HEK293T (cell line): ENCODE measurements at regions not wholly inside any gene's neighbourhood (a gene's known extent, or its start where the extent isn't known, plus 50 kb on each side); places are given as distances from the start of the nearest gene placed in this dataset.

Experiments used
- CTCF ChIA-PET: fragments of 350-600 bp; formaldehyde crosslinking; extraction: SDS; loops from one replicate; lab custom pipeline; 2021; ENCODE audit warnings: antibody characterized with exemption, inconsistent platforms; lab: Yijun Ruan, JAX
- POLR2A ChIA-PET: fragments of 350-600 bp; formaldehyde crosslinking; extraction: SDS; loops from one replicate; lab custom pipeline; 2020; ENCODE audit warnings: antibody characterized with exemption, inconsistent platforms; lab: Yijun Ruan, JAX
- DNase-seq: peaks from one replicate; pipeline ENCODE4 v3.0.0; 2012; ENCODE audit warnings: mixed read lengths; ENCODE audit errors: extremely low spot score
- ARNT ChIP-seq: fragments of 450-650 bp; IDR thresholded peaks from 2 replicates; pipeline ENCODE4 v1.6.1; 2017; ENCODE audit warnings: mild to moderate bottlenecking
- BHLHE40 ChIP-seq: fragments of 450-650 bp; IDR thresholded peaks from 2 replicates; pipeline ENCODE4 v1.6.1; 2016; ENCODE audit warnings: mild to moderate bottlenecking, moderate library complexity, borderline replicate concordance
- CTBP1 ChIP-seq: fragments of 450-650 bp; IDR thresholded peaks from 2 replicates; pipeline ENCODE4 v1.6.1; 2016; ENCODE audit warnings: borderline replicate concordance
- ELF4 ChIP-seq: fragments of 450-650 bp; IDR thresholded peaks from 2 replicates; pipeline ENCODE4 v1.6.1; 2017; ENCODE audit warnings: antibody characterized with exemption
- FOXA1 ChIP-seq: fragments of 450-650 bp; IDR thresholded peaks from 2 replicates; pipeline ENCODE4 v1.6.1; 2016; ENCODE audit warnings: mild to moderate bottlenecking
- FOXK2 ChIP-seq: fragments of 450-650 bp; IDR thresholded peaks from 2 replicates; pipeline ENCODE4 v1.6.1; 2016; ENCODE audit warnings: mild to moderate bottlenecking
- FOXM1 ChIP-seq: fragments of 450-650 bp; IDR thresholded peaks from 2 replicates; pipeline ENCODE4 v1.6.1; 2017; ENCODE audit warnings: mild to moderate bottlenecking, borderline replicate concordance
- HDGF ChIP-seq: fragments of 450-650 bp; IDR thresholded peaks from 2 replicates; pipeline ENCODE4 v1.6.1; 2017; ENCODE audit warnings: antibody characterized with exemption, borderline replicate concordance
- L3MBTL2 ChIP-seq: fragments of 450-650 bp; conservative IDR thresholded peaks from 2 replicates; pipeline ENCODE4 v1.6.1; 2016; ENCODE audit warnings: mild to moderate bottlenecking
- LEF1 ChIP-seq: fragments of 450-650 bp; IDR thresholded peaks from 2 replicates; pipeline ENCODE4 v1.6.1; 2017; ENCODE audit warnings: mild to moderate bottlenecking, borderline replicate concordance
- NFRKB ChIP-seq: fragments of 450-650 bp; IDR thresholded peaks from 2 replicates; pipeline ENCODE4 v1.6.1; 2016; ENCODE audit warnings: mild to moderate bottlenecking, moderate library complexity
- PKNOX1 ChIP-seq: fragments of 450-650 bp; IDR thresholded peaks from 2 replicates; pipeline ENCODE4 v1.6.1; 2016
- SP1 ChIP-seq: fragments of 450-650 bp; IDR thresholded peaks from 2 replicates; pipeline ENCODE4 v1.6.1; 2017
- SUZ12 ChIP-seq: fragments of 450-650 bp; IDR thresholded peaks from 2 replicates; pipeline ENCODE4 v1.6.1; 2016; ENCODE audit warnings: mild to moderate bottlenecking
- TARDBP ChIP-seq: fragments of 450-650 bp; IDR thresholded peaks from 2 replicates; pipeline ENCODE4 v1.6.1; 2016
- ZNF384 ChIP-seq: fragments of 450-650 bp; IDR thresholded peaks from 2 replicates; pipeline ENCODE4 v1.6.1; 2016

- TF ChIP-seq ELF4 (no peak), CTBP1 (no peak), HDGF (no peak), L3MBTL2 (no peak), ARNT (no peak), FOXM1 (no peak), LEF1 (no peak)
- ChIA-PET POLR2A (no interaction called here), CTCF (interaction anchor here (0.6 to 0.7 kb wide), 2 partner anchors 242 to 760 kb away, joined by 3 read pairs; no protein-coding TSS in a partner anchor)
- no peak for DNase-seq
Measured at GRCh38 chr14:65237023-65237814, 134.9 kb upstream of the MAX start.

- ChIA-PET CTCF (no interaction called here), POLR2A (no interaction called here)
- DNase-seq, result no peak
- TF ChIP-seq ELF4 (no peak), BHLHE40 (no peak), SP1 (no peak), LEF1 (no peak), L3MBTL2 (no peak), TARDBP (no peak), CTBP1 (no peak), FOXM1 (no peak), NFRKB (no peak), PKNOX1 (no peak), HDGF (no peak), SUZ12 (no peak), FOXA1 (no peak)
Measured at GRCh38 chr14:65237941-65238340, 135.6 kb upstream of the MAX start.

- POLR2A ChIA-PET, result no interaction called here
- no peak for TF ChIP-seq CTBP1
- TF ChIP-seq PKNOX1, result no peak
- TF ChIP-seq NFRKB, result no peak
- TF ChIP-seq TARDBP, result no peak
- TF ChIP-seq L3MBTL2, result no peak
- no peak for TF ChIP-seq ARNT
- no peak for TF ChIP-seq ZNF384
- no peak for TF ChIP-seq ELF4
- no peak for TF ChIP-seq FOXM1
- no peak for TF ChIP-seq BHLHE40
- TF ChIP-seq SUZ12, result no peak
- no peak for TF ChIP-seq SP1
- DNase-seq, result no peak
- CTCF ChIA-PET, result no interaction called here
Measured at GRCh38 chr14:65238456-65238855, 136.1 kb upstream of the MAX start.

- ChIA-PET POLR2A (no interaction called here), CTCF (no interaction called here)
- TF ChIP-seq SP1 (no peak), HDGF (no peak), ARNT (no peak), NFRKB (no peak), BHLHE40 (no peak), TARDBP (no peak)
- no peak for DNase-seq
Measured at GRCh38 chr14:65239143-65239937, 137.0 kb upstream of the MAX start.

- ChIA-PET POLR2A (no interaction called here), CTCF (no interaction called here)
- TF ChIP-seq TARDBP (no peak), PKNOX1 (no peak), ELF4 (no peak), HDGF (no peak), ARNT (no peak), FOXK2 (no peak), BHLHE40 (no peak), L3MBTL2 (no peak), FOXA1 (no peak), SUZ12 (no peak), NFRKB (no peak)
- DNase-seq, result no peak
Measured at GRCh38 chr14:65239938-65240296, 137.6 kb upstream of the MAX start.

GRCh38 chr14:65241125-65241752, 138.9 kb upstream of the MAX start:
- TF ChIP-seq TARDBP, result no peak
- TF ChIP-seq FOXM1, result no peak
- no peak for DNase-seq
- POLR2A ChIA-PET, result no interaction called here
- CTCF ChIA-PET, result no interaction called here
